HG02763 (cell line): ENCODE measurements at regions not wholly inside any gene's neighbourhood (a gene's known extent, or its start where the extent isn't known, plus 50 kb on each side); places are given as distances from the start of the nearest gene placed in this dataset.

Source experiments
- ATAC-seq: cut with Tn5 transposase; IDR thresholded peaks from one replicate; pipeline ENCODE4 v1.9.1; 2021; ENCODE audit warnings: mild to moderate bottlenecking, moderate library complexity; ENCODE audit not compliant: unreplicated experiment

DNA sequence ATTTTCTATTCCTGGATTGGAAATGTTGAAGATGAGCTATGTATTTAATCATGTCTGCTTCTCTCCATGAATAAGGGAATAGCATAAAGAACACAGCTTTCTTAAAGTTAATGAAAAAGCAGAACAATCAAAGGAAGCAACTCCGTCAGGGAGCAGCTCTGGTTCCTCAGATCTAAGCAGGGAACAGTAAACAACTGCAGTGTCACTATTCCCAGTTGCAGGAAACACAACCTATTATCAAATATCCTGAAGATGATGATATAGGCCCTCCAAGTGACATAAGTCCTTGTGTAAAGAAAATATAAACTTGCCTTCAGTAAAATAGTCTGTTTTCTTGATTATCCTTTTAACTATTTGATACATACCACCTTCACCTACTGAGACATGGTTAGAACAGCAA lies 228.1 kb downstream of the KCNC2 start:
- no peak for ATAC-seq

GRCh38 chr12:74983917-74984316 lies 225.7 kb downstream of the KCNC2 start:
- no peak for ATAC-seq

DNA sequence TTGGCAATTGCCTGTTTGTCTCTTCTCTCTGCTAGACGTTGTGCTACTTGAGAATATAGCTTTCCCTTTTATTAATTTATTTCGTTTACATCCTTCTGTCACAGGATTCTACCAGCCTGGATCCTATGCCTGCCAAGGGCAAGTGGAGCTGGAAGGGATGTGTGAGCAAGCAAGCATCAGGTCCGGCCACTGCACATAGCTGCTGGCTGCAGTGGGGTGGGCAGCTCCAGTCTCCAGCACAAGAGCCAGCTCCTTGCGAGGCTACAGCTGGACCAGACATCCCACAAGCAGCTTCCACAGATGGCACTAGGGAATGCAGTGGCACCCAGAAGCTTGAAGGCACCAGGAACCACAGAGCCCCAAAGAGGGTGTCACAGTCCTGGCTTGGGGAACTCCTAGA lies 225.0 kb downstream of the KCNC2 start:
- ATAC-seq, result no peak

DNA sequence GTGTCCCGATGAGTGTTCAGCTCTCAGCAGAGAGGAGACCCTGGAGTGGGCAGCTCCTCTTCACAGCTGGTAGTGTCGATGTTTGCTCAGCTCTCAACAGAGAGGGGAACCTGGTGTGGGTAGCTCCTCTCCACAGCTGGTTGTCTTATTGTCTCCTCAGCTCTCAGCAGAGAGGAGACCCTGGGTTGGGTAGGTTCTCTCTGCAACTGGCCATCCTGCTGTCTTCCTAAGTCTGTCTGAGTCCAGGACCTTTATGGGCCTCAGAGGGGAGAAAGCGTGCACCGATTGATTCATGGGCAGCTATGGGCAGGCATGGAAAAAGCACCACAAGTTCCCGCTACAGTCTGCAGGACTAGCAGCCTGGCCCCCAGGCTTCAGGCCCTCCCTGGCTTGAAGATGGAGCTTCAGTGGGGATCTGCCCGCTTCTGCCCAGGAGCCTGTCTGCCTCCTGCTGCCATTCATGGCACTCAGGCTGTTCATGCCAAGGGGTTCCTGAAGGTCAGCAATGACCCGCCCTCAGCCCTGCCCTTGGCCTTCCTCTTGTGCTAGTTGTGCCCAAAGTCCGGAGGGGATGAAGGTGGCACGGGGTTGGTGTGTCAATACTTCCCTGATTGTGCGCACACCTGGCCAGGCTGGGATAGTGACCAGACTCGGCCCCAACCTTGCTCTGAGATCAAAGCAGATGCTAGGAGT lies 224.2 kb downstream of the KCNC2 start:
- ATAC-seq, result no peak

GRCh38 chr12:74985986-74986319 lies 223.7 kb downstream of the KCNC2 start:
- no peak for ATAC-seq

DNA sequence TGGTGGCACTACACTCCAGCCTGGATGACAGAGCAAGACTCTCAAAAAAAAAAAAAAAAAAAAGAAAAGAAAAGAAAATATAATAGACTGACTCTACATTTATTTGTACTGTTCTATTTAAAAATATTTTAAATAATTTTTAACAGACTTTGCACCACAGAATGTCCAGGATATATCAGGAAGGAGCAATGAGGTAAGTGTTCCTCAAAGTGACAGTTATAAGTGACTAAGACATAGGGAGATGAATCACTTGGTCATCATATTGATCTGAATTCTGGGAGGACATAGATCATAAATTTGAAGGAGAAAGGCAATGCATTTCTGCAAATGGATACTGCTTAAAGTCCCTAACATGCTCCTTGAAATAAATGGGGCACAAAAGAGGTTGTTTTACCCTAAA lies 221.5 kb downstream of the KCNC2 start:
- no peak for ATAC-seq
